Stimulated activated CD8-positive, alpha-beta memory T cell treated with anti-CD3 and anti-CD28 coated beads, Interleukin-4, amount 100 ng/mL, for 4 hours (primary cell): ENCODE measurements at regions not wholly inside any gene's neighbourhood (a gene's known extent, or its start where the extent isn't known, plus 50 kb on each side); places are given as distances from the start of the nearest gene placed in this dataset.

Experiments
- DNase-seq, 2 donors: peaks; one replicate each; pipeline ENCODE4 v3.0.0-alpha.2; 2020; ENCODE audit warnings: low read depth in 2 of 2, low spot score in 1 of 2

DNA sequence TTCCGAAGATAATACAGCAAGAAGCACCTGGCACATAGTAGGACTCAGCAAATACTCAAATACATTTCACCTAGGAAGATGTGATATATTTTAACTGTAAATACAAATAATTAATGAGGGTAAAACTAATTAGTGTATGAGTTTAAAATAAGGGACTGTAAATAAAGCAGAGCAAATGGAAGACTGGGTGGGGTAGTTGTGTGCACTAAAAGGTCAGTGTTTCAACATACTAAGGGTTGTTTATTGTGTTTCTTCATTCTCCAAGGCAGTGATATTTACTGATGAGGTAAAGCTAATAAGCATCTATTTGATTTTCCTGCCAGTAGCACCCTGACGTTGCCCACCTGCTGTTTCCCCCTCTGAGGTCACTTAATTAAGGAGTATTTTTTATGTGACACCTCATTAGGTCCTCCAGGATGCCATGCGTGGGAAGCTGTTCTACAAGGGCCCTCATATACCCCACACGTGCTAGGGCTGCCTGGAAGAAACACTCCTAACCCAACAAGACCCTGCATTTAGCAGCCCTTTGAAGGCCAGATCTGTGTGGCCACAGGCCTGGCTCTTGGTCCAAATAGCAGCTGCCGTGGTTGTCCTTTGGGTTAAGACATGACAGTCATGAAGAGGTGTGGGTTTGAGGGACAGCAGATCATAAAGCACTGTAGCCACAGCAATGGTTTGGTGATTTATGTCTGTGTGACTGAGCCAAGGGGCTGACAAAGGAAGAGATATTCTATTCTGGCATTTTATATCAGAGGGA is 97.5 kb upstream of the RPS23 start:
- no peak for DNase-seq

- no peak for DNase-seq
Measured at GRCh38 chr5:82374637-82375036, 96.5 kb upstream of the RPS23 start.

DNA sequence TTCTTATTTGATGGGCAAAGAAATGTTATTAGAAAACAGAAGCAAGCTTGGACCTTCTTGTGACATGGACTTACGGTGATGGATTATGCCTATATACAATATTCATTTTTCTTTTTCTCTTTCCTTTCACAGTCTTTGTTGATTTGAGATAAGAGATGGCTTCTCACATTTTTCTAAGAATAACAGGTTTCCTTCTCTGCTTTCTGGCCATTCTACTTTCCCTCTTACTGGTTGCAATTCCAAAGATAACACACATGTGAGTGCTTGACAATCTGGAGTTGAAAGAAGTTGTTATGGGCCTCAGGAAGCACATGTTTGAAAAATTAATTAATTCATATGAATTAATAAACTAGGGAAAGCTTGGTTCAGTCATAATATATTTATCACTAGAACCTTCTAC is 89.8 kb upstream of the RPS23 start:
- DNase-seq = no peak

DNA sequence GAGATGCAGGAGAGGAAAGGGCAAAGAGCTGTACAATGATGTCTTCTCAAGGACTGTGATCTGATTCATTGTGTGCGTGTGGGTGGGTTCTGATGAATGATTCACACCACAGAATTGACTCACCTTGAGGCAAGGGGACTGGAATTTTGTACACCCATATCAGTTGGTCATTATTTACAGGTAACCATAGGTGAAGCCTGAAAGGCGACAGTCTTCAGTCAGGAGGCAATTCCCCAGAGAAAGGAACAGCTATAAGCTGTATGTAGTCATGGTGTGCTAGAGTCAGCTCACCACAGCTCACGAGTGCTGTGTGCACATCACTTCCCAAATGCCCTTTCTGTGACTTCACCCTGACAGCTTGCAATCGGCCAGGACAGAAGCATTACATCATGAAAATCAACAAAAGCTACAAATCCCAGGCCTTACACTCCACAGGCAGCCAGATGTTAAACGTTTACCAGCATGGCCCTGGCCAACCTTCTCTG is 87.6 kb upstream of the RPS23 start:
- no peak for DNase-seq

DNA sequence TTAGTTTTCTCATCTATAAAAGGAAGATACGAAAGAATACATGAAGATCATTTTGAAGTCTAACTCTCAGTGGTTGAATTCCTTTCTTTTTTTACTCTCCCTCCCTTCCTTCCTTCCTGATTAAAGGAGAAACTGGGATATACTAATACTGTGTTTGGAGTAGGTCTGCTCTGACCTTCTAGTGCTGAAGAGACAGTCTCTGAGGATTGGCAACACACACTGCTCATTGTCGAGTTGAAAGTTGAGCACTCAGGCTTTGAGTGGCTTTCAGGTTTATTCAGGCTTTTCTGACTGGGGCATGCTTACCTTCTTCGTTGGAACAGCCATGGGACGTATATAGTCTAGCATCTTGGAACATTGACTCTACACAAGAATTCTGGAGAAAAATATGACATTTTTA is 86.9 kb upstream of the RPS23 start:
- DNase-seq = no peak

DNA sequence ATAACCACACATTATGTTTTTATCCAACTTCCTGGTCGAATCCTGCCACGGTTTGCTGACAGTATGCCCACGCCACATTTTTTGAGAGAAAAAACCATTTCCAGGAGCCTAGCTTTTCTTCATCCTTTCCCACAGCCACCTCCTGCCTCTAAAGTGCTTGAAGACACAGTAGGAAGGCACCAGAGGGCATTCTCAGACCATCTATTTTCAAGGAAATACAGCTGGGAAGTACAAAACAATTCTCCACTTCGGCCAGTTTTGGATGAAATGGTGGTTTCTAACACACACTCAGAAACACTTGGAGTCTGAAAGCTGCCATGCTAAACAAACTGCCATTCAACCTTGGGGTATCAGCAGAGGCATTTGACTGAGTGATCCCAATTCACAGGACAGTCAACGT is 86.3 kb upstream of the RPS23 start:
- DNase-seq = no peak

DNA sequence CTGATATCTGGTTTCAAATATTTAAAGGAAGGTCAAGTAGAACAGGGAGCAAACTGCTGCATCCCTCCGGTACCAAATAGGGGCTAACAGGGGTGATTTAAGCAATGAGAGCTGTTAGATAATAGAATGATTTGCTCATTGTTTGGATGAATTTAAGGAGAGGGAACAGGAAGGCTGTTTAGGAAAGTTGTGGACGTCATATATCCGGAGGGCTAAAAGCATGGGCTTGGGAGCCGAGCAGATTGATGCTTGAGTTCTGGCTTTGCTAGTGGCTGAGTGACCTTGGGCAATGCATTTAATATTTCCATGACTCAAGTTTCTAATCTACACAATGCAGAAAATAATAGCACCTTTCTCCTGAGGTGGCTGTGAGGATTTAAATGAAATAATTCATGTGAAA is 85.4 kb upstream of the RPS23 start:
- no peak for DNase-seq

DNA sequence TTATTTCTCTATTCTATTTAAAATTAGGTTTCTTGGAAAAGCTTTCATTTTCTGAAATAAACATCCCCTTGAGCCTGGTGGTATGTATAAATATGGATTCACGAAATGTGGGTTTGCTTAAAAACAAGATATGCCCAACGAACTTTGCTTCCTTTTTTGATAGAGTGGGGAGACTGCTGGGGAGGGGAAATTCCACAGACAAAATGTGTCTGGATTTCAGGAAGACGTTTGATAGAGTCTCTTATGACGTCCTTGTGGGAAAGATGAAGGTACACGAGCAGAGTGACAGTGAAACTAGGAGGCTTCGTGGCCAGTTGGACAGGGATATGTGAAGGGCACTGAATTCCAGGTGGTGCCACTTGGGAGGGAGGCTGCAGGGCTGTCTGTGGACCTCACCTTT is 84.5 kb upstream of the RPS23 start:
- DNase-seq = no peak

DNA sequence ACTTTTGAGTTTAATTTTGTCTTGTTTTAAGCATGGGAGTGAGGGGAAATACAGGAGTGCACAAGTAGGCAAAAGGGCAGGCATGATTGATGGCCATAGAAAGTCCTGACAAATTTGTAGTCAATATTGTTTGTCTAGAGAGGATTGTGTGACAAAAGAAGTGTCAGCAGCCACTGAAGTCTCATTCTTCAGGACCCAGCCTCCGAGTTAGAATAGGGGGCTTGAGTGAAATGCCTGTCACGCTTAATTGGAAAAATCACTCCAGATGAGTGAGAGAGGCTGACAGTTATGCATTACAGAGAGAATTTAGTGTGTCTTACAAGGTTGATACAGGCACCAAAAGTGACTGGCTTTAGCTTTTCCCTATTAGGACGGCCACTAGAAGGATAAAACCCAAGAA is 81.9 kb upstream of the RPS23 start:
- no peak for DNase-seq

DNA sequence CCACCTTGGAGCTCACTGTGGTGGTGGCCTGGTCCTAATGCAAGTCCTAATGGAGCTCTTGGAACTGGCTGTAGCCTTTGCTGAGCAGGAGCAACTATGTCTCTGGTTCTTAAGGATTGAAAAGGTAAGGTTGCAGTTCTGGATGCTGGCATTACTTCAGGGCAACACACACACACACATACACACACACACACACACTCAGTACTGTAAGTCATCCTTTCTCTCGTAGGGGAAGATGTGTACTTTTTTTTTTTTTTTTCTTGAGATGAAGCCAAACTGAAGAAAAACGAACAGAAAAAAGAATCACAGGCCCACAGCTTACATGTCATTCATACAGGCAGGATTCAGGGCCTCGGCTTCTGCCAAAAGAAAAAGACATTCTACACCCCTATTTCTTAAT is 81.1 kb upstream of the RPS23 start:
- DNase-seq = no peak

DNA sequence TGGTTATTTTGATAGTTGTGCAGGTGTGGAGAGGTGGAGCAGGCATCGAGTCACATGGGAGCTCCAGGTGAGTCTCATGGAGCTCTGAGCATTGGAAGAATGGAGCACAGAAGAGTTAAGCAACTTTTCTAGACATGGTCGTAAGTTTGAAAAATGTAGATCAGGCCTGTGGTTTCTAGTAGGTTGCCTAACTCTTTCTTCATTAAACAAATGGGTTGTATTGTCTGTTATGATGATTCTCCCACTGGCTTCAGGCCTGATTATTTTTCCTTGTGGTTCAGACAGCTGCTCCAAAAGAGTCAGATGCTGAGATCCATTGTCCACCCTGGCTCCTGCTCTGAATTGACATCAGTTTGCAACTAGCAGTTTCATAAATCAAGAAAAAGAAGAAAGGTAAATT is 80.3 kb upstream of the RPS23 start:
- DNase-seq = no peak

GRCh38 chr5:82356808-82357671 is 78.9 kb upstream of the RPS23 start:
- DNase-seq = peak; percentile 29 to 47

GRCh38 chr5:82356021-82356420 is 77.9 kb upstream of the RPS23 start:
- DNase-seq = no peak

- DNase-seq = no peak
Measured at GRCh38 chr5:82355496-82355895, 77.3 kb upstream of the RPS23 start.

DNA sequence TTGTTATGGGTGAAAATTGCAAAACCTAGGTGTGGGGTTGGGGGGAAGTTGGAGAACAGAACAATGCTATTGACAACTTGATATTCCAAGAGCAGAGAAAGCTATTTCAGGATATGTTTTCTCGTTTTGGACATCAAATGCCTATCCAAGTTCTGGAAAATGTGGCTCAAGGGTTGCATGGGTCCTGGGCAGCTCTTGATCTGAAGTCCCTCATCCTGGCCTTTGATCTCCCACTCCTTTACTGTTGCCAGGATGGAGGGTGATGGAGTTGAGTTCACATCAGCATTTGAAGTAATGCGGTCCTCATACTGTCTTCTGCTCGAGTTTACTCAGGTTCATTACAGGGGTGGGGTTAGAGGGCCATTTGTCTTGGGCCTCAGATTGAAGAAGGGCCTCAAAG is 76.9 kb upstream of the RPS23 start:
- DNase-seq = no peak

DNA sequence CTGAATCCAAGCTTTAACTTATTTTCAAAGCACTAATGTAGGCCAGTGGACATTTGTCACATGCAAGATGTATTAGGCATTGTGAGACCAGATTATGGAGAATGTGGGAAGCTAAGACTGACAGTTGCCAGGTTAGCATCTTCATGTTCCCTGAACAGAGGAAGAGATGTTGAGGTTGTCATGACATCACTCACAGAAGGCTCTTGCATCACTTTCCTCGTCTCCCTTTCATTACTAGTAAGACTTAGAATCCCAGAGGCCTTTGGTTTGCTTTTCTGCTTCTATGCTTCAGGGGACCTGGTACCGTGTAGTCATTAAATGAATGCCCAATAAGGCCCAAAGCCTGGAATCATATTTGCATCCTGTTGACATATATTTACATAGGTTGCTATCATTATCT is 76.4 kb upstream of the RPS23 start:
- DNase-seq = no peak

- DNase-seq = no peak
Measured at GRCh38 chr5:82353522-82353921, 75.4 kb upstream of the RPS23 start.

DNA sequence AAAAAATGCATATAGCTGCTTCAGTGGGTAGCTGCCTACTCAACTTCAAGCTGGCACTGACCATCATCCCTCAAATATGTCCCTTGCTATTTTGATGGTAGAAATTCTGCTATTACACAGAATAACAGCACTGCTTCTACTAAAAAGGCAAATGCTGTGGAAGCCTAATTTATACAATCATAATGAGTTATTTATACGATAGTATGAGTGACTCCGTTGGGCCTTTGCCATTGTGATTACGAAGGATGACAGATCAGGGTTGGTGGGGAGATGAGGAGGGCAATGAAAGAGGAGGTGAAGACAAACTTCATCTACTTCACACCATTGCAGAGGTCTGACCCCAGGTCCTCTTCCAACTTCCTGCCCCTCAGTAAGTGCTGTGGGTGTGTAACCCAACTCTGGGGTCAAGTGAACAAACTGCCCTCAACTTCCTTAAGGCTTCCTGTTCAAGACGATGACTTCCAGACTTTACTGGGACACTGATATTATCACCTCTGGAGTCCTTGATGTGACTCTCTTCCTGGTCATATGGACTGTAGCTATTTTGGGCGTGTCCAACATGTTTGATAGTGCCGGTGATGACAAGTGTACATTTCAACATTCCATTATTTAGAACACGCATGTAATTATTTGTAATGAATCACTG is 74.1 kb upstream of the RPS23 start:
- no peak for DNase-seq

DNA sequence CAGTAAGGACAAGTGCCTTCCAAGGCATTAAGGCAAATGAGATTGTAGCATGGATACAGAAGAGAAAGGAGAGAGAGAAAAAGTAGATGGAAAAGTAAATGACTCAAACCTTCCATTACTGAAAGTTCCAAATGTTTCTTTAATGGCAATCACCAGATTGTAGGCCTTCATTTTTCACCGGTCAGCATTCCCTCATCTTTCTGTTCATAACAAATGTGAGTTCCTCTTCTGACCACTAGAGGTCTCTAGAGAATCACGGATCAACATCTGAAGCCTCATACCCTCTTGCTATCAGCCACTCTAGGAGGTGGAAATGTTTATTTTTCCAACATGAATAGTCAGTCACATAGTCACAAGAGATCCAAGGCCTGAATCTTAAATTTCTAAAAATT is 73.6 kb upstream of the RPS23 start:
- DNase-seq = no peak

- DNase-seq = no peak
Measured at GRCh38 chr5:82351297-82351696, 73.1 kb upstream of the RPS23 start.

- DNase-seq = no peak
Measured at GRCh38 chr5:82349652-82350051, 71.5 kb upstream of the RPS23 start.
